IMR-90 (cell line): ENCODE measurements at regions not wholly inside any gene's neighbourhood (a gene's known extent, or its start where the extent isn't known, plus 50 kb on each side); places are given as distances from the start of the nearest gene placed in this dataset.

Experiments
- ATAC-seq: fragments of 200-7000 bp; cut with Tn5 transposase; 2 replicates; pipeline ENCODE4 v1.9.1; 2020; ENCODE audit warnings: low read depth, mild to moderate bottlenecking, moderate library complexity
- BruUV-seq: library from RNA; stranded (reverse); fragments of 400-500 nt; replicated peaks from 2 replicates; lab custom pipeline; 2021; lab: Mats Ljungman, UMichigan
- CTCF ChIA-PET: fragments of 300-600 bp; formaldehyde crosslinking; extraction: SDS; loops from one replicate; lab custom pipeline; 2021; ENCODE audit warnings: antibody characterized with exemption; lab: Yijun Ruan, JAX
- POLR2A ChIA-PET: fragments of 300-600 bp; sonication (Branson Sonifier 250); formaldehyde crosslinking; loops from one replicate; lab custom pipeline; 2022; ENCODE audit warnings: antibody characterized with exemption; ENCODE audit not compliant: unreplicated experiment; lab: Charles Lee
- DNase-seq: peaks from one replicate; pipeline ENCODE4 v3.0.0; 2013
- H2AFZ ChIP-seq: replicated peaks from 2 replicates; pipeline ENCODE3; 2013; ENCODE audit warnings: low read length, mild to moderate bottlenecking; ENCODE audit not compliant: poor library complexity
- H2AK5ac ChIP-seq: 2 replicates; pipeline ENCODE4 v1.6.1; 2013; ENCODE audit warnings: low read depth, low read length, inconsistent platforms
- H2AK9ac ChIP-seq: replicated peaks from 2 replicates; pipeline ENCODE3; 2013; ENCODE audit warnings: mild to moderate bottlenecking, low read depth, low read length, moderate library complexity; ENCODE audit not compliant: poor library complexity
- H2BK120ac ChIP-seq: 2 replicates; pipeline ENCODE4 v1.6.1; 2013; ENCODE audit warnings: low read depth, low read length, inconsistent platforms
- H2BK15ac ChIP-seq: 3 replicates; pipeline ENCODE4 v1.6.1; 2013; ENCODE audit warnings: low read depth, low read length, inconsistent platforms
- H2BK20ac ChIP-seq: 2 replicates; pipeline ENCODE4 v1.6.1; 2013; ENCODE audit warnings: low read depth, mild to moderate bottlenecking, inconsistent platforms, low read length, moderate library complexity
- H2BK5ac ChIP-seq: 2 replicates; pipeline ENCODE4 v1.6.1; 2013; ENCODE audit warnings: mild to moderate bottlenecking, low read depth, low read length, inconsistent platforms; ENCODE audit not compliant: poor library complexity, severe bottlenecking
- H3K14ac ChIP-seq: replicated peaks from 2 replicates; pipeline ENCODE4 v1.6.1; 2013; ENCODE audit warnings: low read depth, low read length, inconsistent platforms
- H3K18ac ChIP-seq: 2 replicates; pipeline ENCODE4 v1.6.1; 2013; ENCODE audit warnings: low read depth, low read length, control low read depth
- H3K23ac ChIP-seq: 2 replicates; pipeline ENCODE4 v1.6.1; 2013; ENCODE audit warnings: low read depth, low read length, inconsistent platforms
- H3K27ac ChIP-seq: 2 replicates; pipeline ENCODE4 v1.5.1; 2013; ENCODE audit warnings: mild to moderate bottlenecking, control low read depth, low read length; ENCODE audit not compliant: insufficient read depth
- H3K27me3 ChIP-seq: 2 replicates; pipeline ENCODE4 v1.6.1; 2013; ENCODE audit warnings: low read length; ENCODE audit not compliant: control insufficient read depth, insufficient read depth
- H3K36me3 ChIP-seq: 2 replicates; pipeline ENCODE4 v1.6.1; 2013; ENCODE audit warnings: low read length, mixed read lengths; ENCODE audit not compliant: control insufficient read depth, insufficient read depth
- H3K4ac ChIP-seq: 2 replicates; pipeline ENCODE4 v1.6.1; 2013; ENCODE audit warnings: low read depth, low read length, inconsistent platforms
- H3K4me1 ChIP-seq: 2 replicates; pipeline ENCODE4 v1.6.1; 2013; ENCODE audit warnings: low read length, mixed read lengths; ENCODE audit not compliant: control insufficient read depth, insufficient read depth
- H3K4me2 ChIP-seq: 2 replicates; pipeline ENCODE4 v1.6.1; 2013; ENCODE audit warnings: low read depth, mild to moderate bottlenecking, control low read depth, low read length, moderate library complexity
- H3K4me3 ChIP-seq: 2 replicates; pipeline ENCODE4 v1.5.1; 2013; ENCODE audit warnings: low read depth, mild to moderate bottlenecking, control low read depth, low read length, moderate library complexity; ENCODE audit not compliant: insufficient read depth
- H3K56ac ChIP-seq: 2 replicates; pipeline ENCODE4 v1.6.1; 2013; ENCODE audit warnings: low read length, inconsistent platforms; ENCODE audit not compliant: insufficient read depth; ENCODE audit errors: extremely low read depth
- H3K79me1 ChIP-seq, 2 experiments: 2 replicates each; pipeline ENCODE4 v1.6.1; 2013; ENCODE audit warnings: low read length in 2 of 2, inconsistent platforms in 1 of 2, low read depth in 1 of 2
- H3K9ac ChIP-seq: 2 replicates; pipeline ENCODE4 v1.6.1; 2013; ENCODE audit warnings: low read depth, low read length, control low read depth
- H3K9me1 ChIP-seq: 2 replicates; pipeline ENCODE4 v1.6.1; 2013; ENCODE audit warnings: low read length, inconsistent platforms; ENCODE audit not compliant: insufficient read depth
- H3K9me3 ChIP-seq: 2 replicates; pipeline ENCODE4 v1.6.1; 2013; ENCODE audit warnings: low read length; ENCODE audit not compliant: control insufficient read depth, insufficient read depth
- H4K20me1 ChIP-seq: 2 replicates; pipeline ENCODE4 v1.6.1; 2013; ENCODE audit warnings: low read length, inconsistent platforms; ENCODE audit not compliant: insufficient read depth
- H4K5ac ChIP-seq: 2 replicates; pipeline ENCODE4 v1.6.1; 2013; ENCODE audit warnings: mild to moderate bottlenecking, low read depth, low read length, control low read depth
- H4K8ac ChIP-seq, 2 experiments: 2 replicates each; pipeline ENCODE4 v1.6.1; 2013; ENCODE audit warnings: low read depth in 2 of 2, low read length in 2 of 2, control low read depth in 1 of 2, inconsistent platforms in 1 of 2
- H4K91ac ChIP-seq: 2 replicates; pipeline ENCODE4 v1.6.1; 2013; ENCODE audit warnings: low read depth, low read length, inconsistent platforms; ENCODE audit not compliant: insufficient read depth
- BHLHE40 ChIP-seq: fragments of 150-350 bp; IDR thresholded peaks from 2 replicates; pipeline ENCODE4 v1.6.1; 2016; ENCODE audit warnings: mild to moderate bottlenecking, low read depth, low read length
- CEBPB ChIP-seq: IDR thresholded peaks from 2 replicates; pipeline ENCODE4 v1.6.1; 2012; ENCODE audit warnings: low read depth, low read length, improper control_type of control experiment
- FOS ChIP-seq: fragments of 150-350 bp; IDR thresholded peaks from 2 replicates; pipeline ENCODE4 v1.6.1; 2016; ENCODE audit warnings: low read depth, low read length
- MAFK ChIP-seq: IDR thresholded peaks from 2 replicates; pipeline ENCODE4 v1.6.1; 2012; ENCODE audit warnings: low read depth, low read length, improper control_type of control experiment
- MAZ ChIP-seq: IDR thresholded peaks from 2 replicates; pipeline ENCODE4 v1.6.1; 2012; ENCODE audit warnings: low read depth, mild to moderate bottlenecking, low read length, improper control_type of control experiment, moderate library complexity, borderline replicate concordance
- MXI1 ChIP-seq: IDR thresholded peaks from 2 replicates; pipeline ENCODE4 v1.6.1; 2012; ENCODE audit warnings: low read depth, mild to moderate bottlenecking, low read length, moderate library complexity, borderline replicate concordance
- POLR2A ChIP-seq: IDR thresholded peaks from 2 replicates; pipeline ENCODE4 v1.6.1; 2012; ENCODE audit warnings: mild to moderate bottlenecking, low read depth, low read length
- RAD21 ChIP-seq: IDR thresholded peaks from 2 replicates; pipeline ENCODE4 v1.6.1; 2012; ENCODE audit warnings: low read length, improper control_type of control experiment
- RFX5 ChIP-seq: IDR thresholded peaks from 2 replicates; pipeline ENCODE4 v1.8.0; 2012; ENCODE audit warnings: low read depth, mild to moderate bottlenecking, low read length, moderate library complexity
- SMC3 ChIP-seq: fragments of 150-350 bp; IDR thresholded peaks from 2 replicates; pipeline ENCODE4 v1.6.1; 2016; ENCODE audit warnings: low read depth, mild to moderate bottlenecking, antibody characterized with exemption, low read length, moderate library complexity
- WGBS, 2 experiments: methylation state at CpG; one replicate each; pipeline versions ENCODE4 v1.1.5 to v1.1.7; 2013; ENCODE audit warnings: missing lambda C conversion rate in 2 of 2; ENCODE audit not compliant: insufficient read length in 1 of 2; ENCODE audit errors: extremely low coverage in 2 of 2; 5-methylcytosine and 5-hydroxymethylcytosine counted together
- dilution Hi-C: fragments of 300-500 bp; cut with HindIII; formaldehyde crosslinking; loops from one replicate; pipeline ENCODE4 v1.14.3; 2018; ENCODE audit warnings: low sequenced_read_pairs; ENCODE audit not compliant: unreplicated experiment
- in situ Hi-C: fragments of 300-500 bp; cut with MboI; formaldehyde crosslinking; loops from 3 replicates; pipeline ENCODE4 v1.14.3; 2019; ENCODE audit warnings: low sequenced_read_pairs, inconsistent platforms, mixed read lengths
- intact Hi-C: fragments of 100-400 bp; cut with micrococcal nuclease; formaldehyde crosslinking; loops from 2 replicates; pipeline ENCODE4 v1.10.0; 2022
- TF ChIP-seq, protein P1 (sequence below): fragments of 150-350 bp; IDR thresholded peaks from 2 replicates; pipeline ENCODE4 v1.6.1; 2016; ENCODE audit warnings: low read depth, mild to moderate bottlenecking, low read length, moderate library complexity, borderline replicate concordance
- TF ChIP-seq, protein P2 (sequence below): fragments of 150-350 bp; IDR thresholded peaks from 2 replicates; pipeline ENCODE4 v1.6.1; 2017; ENCODE audit warnings: mild to moderate bottlenecking, antibody characterized with exemption, low read length, low read depth
- TF ChIP-seq, protein P3 (sequence below): conservative IDR thresholded peaks from 2 replicates; pipeline ENCODE4 v1.5.1; 2012; ENCODE audit warnings: mild to moderate bottlenecking, low read depth, low read length, improper control_type of control experiment

DNA sequence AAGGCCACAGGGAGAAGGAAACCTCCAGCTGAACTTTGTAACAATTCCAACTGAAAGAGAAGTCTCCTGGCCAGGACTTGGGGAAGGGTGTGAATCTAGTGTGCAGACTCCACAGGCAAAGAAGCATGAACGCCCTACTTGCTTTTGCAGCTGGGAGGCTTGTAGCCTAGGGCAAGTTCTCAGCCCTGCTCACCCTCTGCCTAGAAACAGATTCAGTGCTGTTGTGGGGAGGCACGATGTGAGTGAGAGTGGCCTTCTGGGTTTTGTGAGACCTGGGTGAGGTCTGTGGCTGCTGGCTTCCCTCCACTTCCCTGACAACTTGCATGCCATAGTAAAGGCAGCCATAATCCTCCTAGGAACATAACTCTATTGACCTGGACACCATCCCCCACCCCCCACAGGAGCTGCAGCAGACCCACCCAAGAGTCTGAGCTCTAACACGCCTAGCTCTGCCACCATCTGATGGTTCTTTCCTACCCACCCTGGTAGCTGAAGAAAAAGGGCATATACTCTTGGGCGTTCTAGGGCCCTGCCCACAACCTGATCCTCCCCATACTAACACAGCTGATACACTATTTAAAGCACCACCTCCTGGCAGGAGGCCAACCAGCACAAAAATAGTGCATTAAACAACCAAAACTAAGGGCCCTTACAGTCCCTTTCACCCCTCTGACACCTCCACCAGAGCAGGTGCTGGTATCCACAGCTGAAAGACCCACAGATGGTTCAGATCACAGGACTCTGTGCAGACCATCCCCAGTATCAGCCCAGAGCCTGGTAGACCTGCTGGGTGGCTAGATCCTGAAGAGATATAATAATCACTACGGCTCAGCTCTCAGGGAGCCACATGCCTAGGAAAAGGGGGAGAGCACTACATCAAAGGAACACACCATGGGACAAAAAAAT, 426.5 kb downstream of the IGSF11 start:
- H3K9me1 ChIP-seq: no peaks in the 10 kb centered on the region
- H2BK5ac ChIP-seq: no peak overlapping the region
- H3K14ac ChIP-seq: no peak overlapping the region
- in situ Hi-C loops (no loop called here), dilution Hi-C loops (no loop called here), intact Hi-C loops (no loop called here)
- H3K18ac ChIP-seq: no peak overlapping the region
- peaks cover 2% of the 10 kb centered on the region; the same call in 1 of the 2 replicates for H3K9me3 ChIP-seq
- H3K36me3 ChIP-seq: no peaks in the 10 kb centered on the region
- no peak overlapping the region for H4K5ac ChIP-seq
- no TSS peak for BruUV-seq
- no peaks in the 10 kb centered on the region for H3K79me1 ChIP-seq
- H2BK120ac ChIP-seq: no peak overlapping the region
- no peak overlapping the region for H2AK5ac ChIP-seq
- no peak overlapping the region for H2BK20ac ChIP-seq
- TF ChIP-seq, protein P1, sequence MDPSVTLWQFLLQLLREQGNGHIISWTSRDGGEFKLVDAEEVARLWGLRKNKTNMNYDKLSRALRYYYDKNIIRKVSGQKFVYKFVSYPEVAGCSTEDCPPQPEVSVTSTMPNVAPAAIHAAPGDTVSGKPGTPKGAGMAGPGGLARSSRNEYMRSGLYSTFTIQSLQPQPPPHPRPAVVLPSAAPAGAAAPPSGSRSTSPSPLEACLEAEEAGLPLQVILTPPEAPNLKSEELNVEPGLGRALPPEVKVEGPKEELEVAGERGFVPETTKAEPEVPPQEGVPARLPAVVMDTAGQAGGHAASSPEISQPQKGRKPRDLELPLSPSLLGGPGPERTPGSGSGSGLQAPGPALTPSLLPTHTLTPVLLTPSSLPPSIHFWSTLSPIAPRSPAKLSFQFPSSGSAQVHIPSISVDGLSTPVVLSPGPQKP: no peak
- TF ChIP-seq SMC3 (no peak), POLR2A (no peak), RFX5 (no peak), BHLHE40 (no peak), MAFK (no peak), FOS (no peak), MAZ (no peak), CEBPB (no peak), RAD21 (no peak), MXI1 (no peak)
- TF ChIP-seq, protein P2, sequence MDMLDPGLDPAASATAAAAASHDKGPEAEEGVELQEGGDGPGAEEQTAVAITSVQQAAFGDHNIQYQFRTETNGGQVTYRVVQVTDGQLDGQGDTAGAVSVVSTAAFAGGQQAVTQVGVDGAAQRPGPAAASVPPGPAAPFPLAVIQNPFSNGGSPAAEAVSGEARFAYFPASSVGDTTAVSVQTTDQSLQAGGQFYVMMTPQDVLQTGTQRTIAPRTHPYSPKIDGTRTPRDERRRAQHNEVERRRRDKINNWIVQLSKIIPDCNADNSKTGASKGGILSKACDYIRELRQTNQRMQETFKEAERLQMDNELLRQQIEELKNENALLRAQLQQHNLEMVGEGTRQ: no peak
- TF ChIP-seq, protein P3, sequence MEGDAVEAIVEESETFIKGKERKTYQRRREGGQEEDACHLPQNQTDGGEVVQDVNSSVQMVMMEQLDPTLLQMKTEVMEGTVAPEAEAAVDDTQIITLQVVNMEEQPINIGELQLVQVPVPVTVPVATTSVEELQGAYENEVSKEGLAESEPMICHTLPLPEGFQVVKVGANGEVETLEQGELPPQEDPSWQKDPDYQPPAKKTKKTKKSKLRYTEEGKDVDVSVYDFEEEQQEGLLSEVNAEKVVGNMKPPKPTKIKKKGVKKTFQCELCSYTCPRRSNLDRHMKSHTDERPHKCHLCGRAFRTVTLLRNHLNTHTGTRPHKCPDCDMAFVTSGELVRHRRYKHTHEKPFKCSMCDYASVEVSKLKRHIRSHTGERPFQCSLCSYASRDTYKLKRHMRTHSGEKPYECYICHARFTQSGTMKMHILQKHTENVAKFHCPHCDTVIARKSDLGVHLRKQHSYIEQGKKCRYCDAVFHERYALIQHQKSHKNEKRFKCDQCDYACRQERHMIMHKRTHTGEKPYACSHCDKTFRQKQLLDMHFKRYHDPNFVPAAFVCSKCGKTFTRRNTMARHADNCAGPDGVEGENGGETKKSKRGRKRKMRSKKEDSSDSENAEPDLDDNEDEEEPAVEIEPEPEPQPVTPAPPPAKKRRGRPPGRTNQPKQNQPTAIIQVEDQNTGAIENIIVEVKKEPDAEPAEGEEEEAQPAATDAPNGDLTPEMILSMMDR: no peak
- H3K4me1 ChIP-seq: no peaks in the 10 kb centered on the region
- H3K4me3 ChIP-seq: no peak overlapping the region
- H3K9ac ChIP-seq: no peak overlapping the region
- H2BK15ac ChIP-seq: no peak overlapping the region
- ATAC-seq (no peak), DNase-seq (no peak)
- WGBS, 2 experiments: 38% methylated on average over 3 of the region's 5 CpGs; no CpG with 5 or more reads in 1 of the 2 experiments
- CTCF ChIA-PET: interaction anchor here (0.6 kb wide), 1 partner anchor 19 kb away, joined by 3 read pairs; no protein-coding TSS in a partner anchor
- H3K27me3 ChIP-seq: no peaks in the 10 kb centered on the region
- no peak overlapping the region for H2AFZ ChIP-seq
- no peak overlapping the region for H3K27ac ChIP-seq
- no peak overlapping the region for H3K56ac ChIP-seq
- POLR2A ChIA-PET: no interaction called here
- H4K20me1 ChIP-seq: no peaks in the 10 kb centered on the region
- no peak overlapping the region for H2AK9ac ChIP-seq
- no peak overlapping the region for H4K91ac ChIP-seq
- H3K23ac ChIP-seq: no peak overlapping the region
- no peak overlapping the region for H3K4me2 ChIP-seq
- H4K8ac ChIP-seq: no peak overlapping the region
- no peak overlapping the region for H3K4ac ChIP-seq
